Activated CD4-positive, alpha-beta T cell treated with anti-CD3 and anti-CD28 coated beads, Interleukin-10, Interleukin-2, amounts not matched to agents 100 ng/mL and 50 ng/mL, durations not matched to agents 16 hours and 8 hours (primary cell): ENCODE measurements at regions not wholly inside any gene's neighbourhood (a gene's known extent, or its start where the extent isn't known, plus 50 kb on each side); places are given as distances from the start of the nearest gene placed in this dataset.
"Not testable (repeated sequence)": the region's sequence is repeated elsewhere in the genome, so short reads cannot be mapped to it uniquely, and the experiment has no call there.

Experiments used
- DNase-seq: peaks from one replicate; pipeline ENCODE4 v3.0.0-alpha.2; 2020

- no peak for DNase-seq
Observed at GRCh38 chr6:170146640-170147039, 144.2 kb downstream of the DLL1 start.

GRCh38 chr6:170146131-170146530, 144.7 kb downstream of the DLL1 start:
- not testable (repeated sequence) for DNase-seq

- not testable (repeated sequence) for DNase-seq
Observed at GRCh38 chr6:170145716-170146115, 145.2 kb downstream of the DLL1 start.

- DNase-seq: no peak
Observed at GRCh38 chr6:170145272-170145592, 145.6 kb downstream of the DLL1 start.

GRCh38 chr6:170144571-170145271, 146.2 kb downstream of the DLL1 start:
- DNase-seq: no peak

GRCh38 chr6:170143401-170144150, 147.3 kb downstream of the DLL1 start:
- DNase-seq: no peak

- DNase-seq: no peak
Observed at GRCh38 chr6:170142559-170142958, 148.3 kb downstream of the DLL1 start.

GRCh38 chr6:170141061-170141460, 149.8 kb downstream of the DLL1 start:
- DNase-seq: not testable (repeated sequence)

- DNase-seq: no peak
Observed at GRCh38 chr6:170140129-170140528, 150.7 kb downstream of the DLL1 start.

GRCh38 chr6:170139531-170139930, 151.3 kb downstream of the DLL1 start:
- DNase-seq: no peak

GRCh38 chr6:170139046-170139445, 151.8 kb downstream of the DLL1 start:
- not testable (repeated sequence) for DNase-seq

GRCh38 chr6:170137911-170138910, 152.7 kb downstream of the DLL1 start:
- DNase-seq: no peak

- DNase-seq: no peak
Observed at GRCh38 chr6:170137176-170137891, 153.5 kb downstream of the DLL1 start.

GRCh38 chr6:170136541-170137175, 154.2 kb downstream of the DLL1 start:
- no peak for DNase-seq

- no peak for DNase-seq
Observed at GRCh38 chr6:170135821-170136471, 154.9 kb downstream of the DLL1 start.

GRCh38 chr6:170135461-170135820, 155.4 kb downstream of the DLL1 start:
- no peak for DNase-seq

GRCh38 chr6:170134471-170135440, 156.1 kb downstream of the DLL1 start:
- DNase-seq: no peak

GRCh38 chr6:170134031-170134470, 156.8 kb downstream of the DLL1 start:
- no peak for DNase-seq

- DNase-seq: no peak
Observed at GRCh38 chr6:170132561-170132991, 158.3 kb downstream of the DLL1 start.

- DNase-seq: no peak
Observed at GRCh38 chr6:170132011-170132521, 158.8 kb downstream of the DLL1 start.
